H1 (cell line): ENCODE measurements at regions not wholly inside any gene's neighbourhood (a gene's known extent, or its start where the extent isn't known, plus 50 kb on each side); places are given as distances from the start of the nearest gene placed in this dataset.

Experiments used
- CTCF ChIA-PET: fragments of 300-600 bp; sonication (Branson Sonifier 250); formaldehyde crosslinking; loops from one replicate; lab custom pipeline; 2021; ENCODE audit not compliant: partially characterized antibody; lab: Charles Lee
- POLR2A ChIA-PET: fragments of 300-600 bp; sonication (Branson Sonifier 250); formaldehyde crosslinking; loops from one replicate; lab custom pipeline; 2021; ENCODE audit warnings: inconsistent platforms; ENCODE audit not compliant: partially characterized antibody; lab: Charles Lee
- DNase-seq, 2 experiments: peaks; one replicate each; pipeline versions ENCODE4 v3.0.0 to v3.0.0-alpha.2; 2010 to 2022; ENCODE audit warnings: low spot score in 2 of 2, low read depth in 1 of 2, mixed read lengths in 1 of 2
- FAIRE-seq: peaks from 2 replicates; lab custom pipeline; 2011; peaks lifted over from hg19 to GRCh38; lab: Jason Lieb, UNC
- H2AFZ ChIP-seq: 2 replicates; pipeline ENCODE4 v1.8.1; 2012; ENCODE audit warnings: low read length, inconsistent platforms
- H2AK5ac ChIP-seq: 2 replicates; pipeline ENCODE4 v1.6.1; 2013; ENCODE audit warnings: low read depth, low read length
- H2BK120ac ChIP-seq: replicated peaks from 2 replicates; pipeline ENCODE3; 2013; ENCODE audit warnings: low read depth, low read length, inconsistent platforms
- H2BK12ac ChIP-seq: 2 replicates; pipeline ENCODE4 v1.6.1; 2013; ENCODE audit warnings: low read depth, low read length
- H2BK15ac ChIP-seq: 2 replicates; pipeline ENCODE4 v1.6.1; 2013; ENCODE audit warnings: low read length
- H2BK20ac ChIP-seq: 2 replicates; pipeline ENCODE4 v1.6.1; 2013; ENCODE audit warnings: low read length
- H2BK5ac ChIP-seq: 2 replicates; pipeline ENCODE4 v1.6.1; 2013; ENCODE audit warnings: low read depth, low read length
- H3K14ac ChIP-seq: 2 replicates; pipeline ENCODE4 v1.6.1; 2013; ENCODE audit warnings: inconsistent platforms; ENCODE audit not compliant: insufficient read length
- H3K18ac ChIP-seq: 2 replicates; pipeline ENCODE4 v1.6.1; 2013; ENCODE audit warnings: low read length; ENCODE audit errors: extremely low read depth
- H3K23ac ChIP-seq: 2 replicates; pipeline ENCODE4 v1.6.1; 2013; ENCODE audit warnings: inconsistent platforms; ENCODE audit not compliant: insufficient read length
- H3K23me2 ChIP-seq: 2 replicates; pipeline ENCODE4 v1.6.1; 2013; ENCODE audit warnings: low read depth, low read length
- H3K27ac ChIP-seq: 2 replicates; pipeline ENCODE4 v1.6.1; 2011; ENCODE audit warnings: low read depth, low read length, inconsistent platforms
- H3K27me3 ChIP-seq, 4 experiments: replicated peaks in 1 of 4; 1 replicate in 1 of 4; 2 replicates in 3 of 4; pipeline versions ENCODE4 v1.6.1 to v1.8.1; 2011 to 2013; ENCODE audit warnings: low read length in 3 of 4, mild to moderate bottlenecking in 3 of 4, inconsistent platforms in 2 of 4, mixed read lengths in 2 of 4, moderate library complexity in 1 of 4; ENCODE audit not compliant: control insufficient read depth in 3 of 4, insufficient read depth in 3 of 4; ENCODE audit errors: extremely low read depth in 1 of 4
- H3K36me3 ChIP-seq, 4 experiments: 2 replicates each; pipeline versions ENCODE4 v1.6.1 to v1.8.1; 2011 to 2013; ENCODE audit warnings: mild to moderate bottlenecking in 4 of 4, low read length in 3 of 4, moderate library complexity in 2 of 4, control low read depth in 1 of 4, inconsistent platforms in 1 of 4; ENCODE audit not compliant: insufficient read depth in 4 of 4, control insufficient read depth in 2 of 4
- H3K4ac ChIP-seq: replicated peaks from 2 replicates; pipeline ENCODE3; 2013; ENCODE audit warnings: low read length, low read depth, mixed read lengths, inconsistent platforms; ENCODE audit not compliant: insufficient read length
- H3K4me1 ChIP-seq, 4 experiments: replicated peaks in 1 of 4; 1 replicate in 1 of 4; 2 replicates in 3 of 4; pipeline versions ENCODE4 v1.6.1 to v1.8.1; 2011 to 2013; ENCODE audit warnings: low read length in 3 of 4, inconsistent platforms in 2 of 4, mixed read lengths in 1 of 4; ENCODE audit not compliant: insufficient read depth in 4 of 4, control insufficient read depth in 3 of 4
- H3K4me2 ChIP-seq, 2 experiments: 2 replicates each; pipeline versions ENCODE4 v1.6.1 to v1.8.1; 2011 to 2013; ENCODE audit warnings: low read depth in 2 of 2, low read length in 2 of 2, control low read depth in 1 of 2, inconsistent platforms in 1 of 2, mild to moderate bottlenecking in 1 of 2; ENCODE audit not compliant: insufficient read depth in 1 of 2
- H3K4me3 ChIP-seq, 4 experiments: fragments of 200-600, 300-600 bp in 1 of 4; sonication (generic), shearing (Covaris generic), sonication (Bioruptor Twin) in 1 of 4; 2 replicates each; pipeline versions ENCODE4 v1.5.1 to v1.8.1; 2011 to 2016; ENCODE audit warnings: low read length in 4 of 4, low read depth in 3 of 4, control low read depth in 2 of 4, inconsistent platforms in 2 of 4, mild to moderate bottlenecking in 2 of 4, mixed read lengths in 1 of 4, moderate library complexity in 1 of 4; ENCODE audit not compliant: insufficient read depth in 2 of 4; ENCODE audit errors: extremely low read depth in 1 of 4
- H3K56ac ChIP-seq: replicated peaks from 2 replicates; pipeline ENCODE3; 2013; ENCODE audit warnings: low read depth, mild to moderate bottlenecking, mixed read lengths, low read length, inconsistent platforms; ENCODE audit not compliant: insufficient read length
- H3K79me1 ChIP-seq: 2 replicates; pipeline ENCODE4 v1.6.1; 2013; ENCODE audit warnings: low read depth, low read length, control low read depth
- H3K79me2 ChIP-seq, 2 experiments: 2 replicates each; pipeline versions ENCODE4 v1.6.1 to v1.8.1; 2012 to 2013; ENCODE audit warnings: low read length in 2 of 2, mild to moderate bottlenecking in 2 of 2, inconsistent platforms in 1 of 2; ENCODE audit not compliant: insufficient read depth in 2 of 2, control insufficient read depth in 1 of 2
- H3K9ac ChIP-seq, 4 experiments: replicated peaks in 1 of 4; 1 replicate in 1 of 4; 2 replicates in 3 of 4; pipeline versions ENCODE4 v1.6.1 to v1.8.1; 2011 to 2013; ENCODE audit warnings: low read depth in 3 of 4, low read length in 3 of 4, control low read depth in 2 of 4, mild to moderate bottlenecking in 2 of 4, moderate library complexity in 2 of 4, inconsistent platforms in 1 of 4; ENCODE audit errors: extremely low read depth in 1 of 4
- H3K9me3 ChIP-seq, 2 experiments: 2 replicates each; pipeline versions ENCODE4 v1.6.1 to v1.8.1; 2012 to 2013; ENCODE audit warnings: mild to moderate bottlenecking in 2 of 2, moderate library complexity in 2 of 2, control low read depth in 1 of 2, inconsistent platforms in 1 of 2, low read depth in 1 of 2, low read length in 1 of 2, mixed read lengths in 1 of 2; ENCODE audit not compliant: insufficient read depth in 2 of 2
- H4K20me1 ChIP-seq, 2 experiments: replicated peaks in 1 of 2; 2 replicates each; pipeline versions ENCODE3 to v1.8.1; 2011 to 2013; ENCODE audit warnings: inconsistent platforms in 2 of 2, low read length in 2 of 2, mild to moderate bottlenecking in 1 of 2; ENCODE audit not compliant: insufficient read depth in 2 of 2, control insufficient read depth in 1 of 2
- H4K5ac ChIP-seq: 2 replicates; pipeline ENCODE4 v1.6.1; 2013; ENCODE audit warnings: low read length, low read depth, mixed read lengths, inconsistent platforms; ENCODE audit not compliant: insufficient read length
- H4K8ac ChIP-seq: 2 replicates; pipeline ENCODE4 v1.8.0; 2013; ENCODE audit warnings: mild to moderate bottlenecking, moderate library complexity, low read length, inconsistent platforms; ENCODE audit not compliant: insufficient read depth; ENCODE audit errors: extremely low read depth
- H4K91ac ChIP-seq: replicated peaks from 2 replicates; pipeline ENCODE3; 2013; ENCODE audit warnings: low read length, mixed read lengths, inconsistent platforms; ENCODE audit not compliant: insufficient read length
- BRCA1 ChIP-seq: IDR thresholded peaks from 2 replicates; pipeline ENCODE4 v1.6.1; 2012; ENCODE audit warnings: low read depth, low read length, improper control_type of control experiment
- E2F6 ChIP-seq: IDR thresholded peaks from 2 replicates; pipeline ENCODE4 v1.6.1; 2012; ENCODE audit warnings: inconsistent platforms
- KDM1A ChIP-seq: fragments of 200-600, 300-600 bp; sonication (generic); IDR thresholded peaks from 2 replicates; pipeline ENCODE4 v1.7.1; 2016; ENCODE audit warnings: mild to moderate bottlenecking, low read length, borderline replicate concordance
- WGBS, 2 experiments: shearing (Covaris generic) in 1 of 2; methylation state at CpG; one replicate each; pipeline versions ENCODE4 v1.1.6 to v1.1.7; 2013 to 2015; ENCODE audit warnings: low lambda C conversion rate in 2 of 2, mixed read lengths in 2 of 2, inconsistent platforms in 1 of 2, low coverage in 1 of 2, missing lambda C conversion rate in 1 of 2; ENCODE audit not compliant: insufficient replicate concordance in 2 of 2, insufficient coverage in 1 of 2, insufficient read length in 1 of 2; ENCODE audit errors: extremely low coverage in 1 of 2, missing lambda C conversion rate in 1 of 2; 5-methylcytosine and 5-hydroxymethylcytosine counted together
- TF ChIP-seq, protein P1 (sequence below): IDR thresholded peaks from 2 replicates; pipeline ENCODE4 v1.6.1; 2011; ENCODE audit warnings: low read depth, mild to moderate bottlenecking, low read length; ENCODE audit not compliant: insufficient read depth

- Histone ChIP-seq H2AK5ac (no peak overlapping the region), H4K8ac (no peak overlapping the region), H3K4me1 (peaks cover 0 to 16% (median 10%) of the 10 kb centered on the region in 4 experiments; a peak in 6 of 7 replicates), H3K36me3 (no peaks in the 10 kb centered on the region), H3K56ac (no peak overlapping the region), H3K14ac (no peak overlapping the region), H2BK5ac (no peak overlapping the region), H3K79me2 (no peaks in the 10 kb centered on the region), H2BK12ac (no peak overlapping the region), H4K20me1 (no peaks in the 10 kb centered on the region), H3K27ac (no peak overlapping the region), H2BK15ac (no peak overlapping the region), H2AFZ (no peak overlapping the region), H2BK120ac (no peak overlapping the region), H3K9ac (no peak overlapping the region), H3K79me1 (no peaks in the 10 kb centered on the region), H3K27me3 (peaks cover 0 to 3% (median 0%) of the 10 kb centered on the region in 4 experiments; a peak in 2 of 7 replicates), H3K23ac (no peak overlapping the region), H3K9me3 (no peaks in the 10 kb centered on the region), H3K4me3 (no peak overlapping the region), H3K4me2 (no peak overlapping the region), H4K91ac (no peak overlapping the region), H3K4ac (no peak overlapping the region), H4K5ac (no peak overlapping the region), H3K18ac (no peak overlapping the region), H3K23me2 (no peaks in the 10 kb centered on the region)
- ChIA-PET POLR2A (interaction anchor here (1.4 kb wide), 1 partner anchor 13 kb away, joined by 3 read pairs; no protein-coding TSS in a partner anchor), CTCF (interaction anchor here (0.9 kb wide), 1 partner anchor 215 kb away, joined by 4 read pairs; no protein-coding TSS in a partner anchor)
- 90% methylated on average over 13 of the region's 13 CpGs; no CpG with 5 or more reads in 1 of the 2 experiments for WGBS, 2 experiments
- FAIRE-seq = no peak
- DNase-seq = no peak
- TF ChIP-seq, protein P1, sequence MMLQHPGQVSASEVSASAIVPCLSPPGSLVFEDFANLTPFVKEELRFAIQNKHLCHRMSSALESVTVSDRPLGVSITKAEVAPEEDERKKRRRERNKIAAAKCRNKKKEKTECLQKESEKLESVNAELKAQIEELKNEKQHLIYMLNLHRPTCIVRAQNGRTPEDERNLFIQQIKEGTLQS = no peak
- TF ChIP-seq BRCA1 (no peak), KDM1A (no peak), E2F6 (no peak)
- TF ChIP-seq, all 59 proteins: peak for 0
- H2BK20ac ChIP-seq = no peak overlapping the region
Measured at GRCh38 chr16:86035906-86036305, 136.9 kb downstream of the IRF8 start.
